NCI-H446 treated with DMSO at 0.1 percent for 48 hours (cell line): ENCODE measurements at regions not wholly inside any gene's neighbourhood (a gene's known extent, or its start where the extent isn't known, plus 50 kb on each side); places are given as distances from the start of the nearest gene placed in this dataset.
"Not testable (repeated sequence)": the region's sequence is repeated elsewhere in the genome, so short reads cannot be mapped to it uniquely, and the experiment has no call there.

Experiments used
- DNase-seq: peaks from one replicate; lab custom pipeline; 2025; lab: John Stamatoyannopoulos, UW

GRCh38 chr18:79579807-79580497, 99.7 kb upstream of the CTDP1 start:
- DNase-seq, result no peak

- no peak for DNase-seq
Measured at GRCh38 chr18:79580498-79581171, 99.0 kb upstream of the CTDP1 start.

GRCh38 chr18:79581406-79581805, 98.2 kb upstream of the CTDP1 start:
- DNase-seq, result no peak

GRCh38 chr18:79581911-79582310, 97.7 kb upstream of the CTDP1 start:
- DNase-seq, result no peak

- DNase-seq, result no peak
Measured at GRCh38 chr18:79582978-79583377, 96.6 kb upstream of the CTDP1 start.

GRCh38 chr18:79583426-79583825, 96.2 kb upstream of the CTDP1 start:
- DNase-seq, result no peak

GRCh38 chr18:79583984-79584401, 95.6 kb upstream of the CTDP1 start:
- DNase-seq, result no peak

- DNase-seq, result no peak
Measured at GRCh38 chr18:79584491-79585394, 94.9 kb upstream of the CTDP1 start.

GRCh38 chr18:79585395-79586370, 93.9 kb upstream of the CTDP1 start:
- no peak for DNase-seq

- DNase-seq, result no peak
Measured at GRCh38 chr18:79586436-79587225, 93.0 kb upstream of the CTDP1 start.

- no peak for DNase-seq
Measured at GRCh38 chr18:79587226-79587741, 92.3 kb upstream of the CTDP1 start.

GRCh38 chr18:79587779-79588635, 91.6 kb upstream of the CTDP1 start:
- DNase-seq, result no peak

- DNase-seq, result peak; percentile 61
Measured at GRCh38 chr18:79588636-79589481, 90.7 kb upstream of the CTDP1 start.

GRCh38 chr18:79589601-79590091, 90.0 kb upstream of the CTDP1 start:
- DNase-seq, result no peak

GRCh38 chr18:79590191-79591031, 89.2 kb upstream of the CTDP1 start:
- DNase-seq, result no peak

GRCh38 chr18:79591032-79591308, 88.6 kb upstream of the CTDP1 start:
- DNase-seq, result no peak

GRCh38 chr18:79592684-79593083, 86.9 kb upstream of the CTDP1 start:
- not testable (repeated sequence) for DNase-seq
